ENCODE measurements at regions not wholly inside any gene's neighbourhood (a gene's known extent, or its start where the extent isn't known, plus 50 kb on each side); places are given as distances from the start of the nearest gene placed in this dataset.

DNA sequence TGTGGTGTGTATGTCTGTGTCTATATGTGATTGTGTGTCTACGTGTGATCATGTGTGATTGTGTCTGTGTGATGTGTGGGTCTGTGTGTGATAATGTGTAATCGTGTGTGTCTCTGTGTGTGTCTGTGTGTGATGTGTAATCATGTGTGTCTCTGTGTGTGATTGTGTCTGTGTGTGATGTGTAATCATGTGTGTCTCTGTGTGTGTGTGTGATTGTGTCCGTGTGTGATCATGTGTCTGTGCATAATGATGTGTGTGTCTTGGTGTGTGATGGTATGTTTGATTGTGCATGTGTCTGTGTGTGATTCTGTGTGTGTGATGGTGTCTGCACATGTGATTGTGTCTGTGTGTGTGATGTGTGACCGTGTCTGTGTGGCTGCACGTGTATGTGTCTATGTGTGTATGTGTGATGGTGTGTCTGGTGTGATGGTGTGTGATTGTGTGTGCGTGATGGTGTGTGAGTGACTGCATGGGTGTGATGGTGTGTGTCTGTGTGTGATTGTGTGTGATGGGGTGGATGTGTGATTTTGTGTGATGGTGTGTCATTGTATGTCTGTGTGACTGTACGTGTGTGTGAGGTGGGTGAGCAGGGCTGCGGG, 78.9 kb downstream of the RTP5 start:
- ChIA-PET CTCF (ENCODE audit: partially characterized antibody) (interaction anchor here (0.7 kb wide), 1 partner anchor 9 kb away, joined by 3 read pairs; no protein-coding TSS in a partner anchor), POLR2A (ENCODE audit: partially characterized antibody) (no interaction called here)
- no peak for TF ChIP-seq HDAC6 (IDR thresholded peaks at IDR 0.05; ENCODE audit: low read depth, low read length)
- no peak for TF ChIP-seq RXRA (IDR thresholded peaks at IDR 0.05; ENCODE audit: insufficient read depth, low read depth, low read length)
- no peak for TF ChIP-seq FOSL1 (IDR thresholded peaks at IDR 0.05; ENCODE audit: insufficient read depth, low read depth, low read length)
- no peak for TF ChIP-seq SP4 (IDR thresholded peaks at IDR 0.05; ENCODE audit: low read length)

More for the DNA sequence above, 78.9 kb downstream of the RTP5 start:
- H3K14ac ChIP-seq (ENCODE audit: insufficient read length) = no peak overlapping the region
- H3K4me3 ChIP-seq (ENCODE audit: extremely low read depth in 1 of 4, insufficient read depth in 2 of 4, low read depth in 3 of 4, low read length in 4 of 4) = no peak overlapping the region
- H4K5ac ChIP-seq (ENCODE audit: insufficient read length, low read depth, low read length) = no peak overlapping the region
- H2BK12ac ChIP-seq (ENCODE audit: low read depth, low read length) = peak overlapping the region; percentile 53; the same call in 1 of the 2 replicates
- no peak overlapping the region for H2AFZ ChIP-seq (ENCODE audit: low read length)
- H3K4me2 ChIP-seq (ENCODE audit: insufficient read depth in 1 of 2, low read depth in 2 of 2, low read length in 2 of 2) = no peak overlapping the region
- H3K79me1 ChIP-seq (ENCODE audit: low read depth, low read length) = no peaks in the 10 kb centered on the region
- DNase-seq (ENCODE audit: low read depth in 1 of 2, low spot score in 2 of 2) (no peak), FAIRE-seq (no peak)
- peak overlapping the region; percentile 91 for H4K91ac ChIP-seq (replicated peaks; ENCODE audit: insufficient read length, low read length)
- no peak overlapping the region for H4K8ac ChIP-seq (ENCODE audit: extremely low read depth, insufficient read depth, low read length)
- H2BK120ac ChIP-seq (replicated peaks; ENCODE audit: low read depth, low read length) = no peak overlapping the region
- H2AK5ac ChIP-seq (ENCODE audit: low read depth, low read length) = peak overlapping the region; percentile 95; the same call in 1 of the 2 replicates
- no peak overlapping the region for H3K18ac ChIP-seq (ENCODE audit: extremely low read depth, low read length)
- H3K4ac ChIP-seq (replicated peaks; ENCODE audit: insufficient read length, low read depth, low read length) = peak overlapping the region; percentile 78
- H2BK15ac ChIP-seq (ENCODE audit: low read length) = 0 out of 2 replicates have a peak overlapping the region, but pooled peaks have one; percentile 25
- peak overlapping the region; percentile 0; the same call in 1 of the 2 replicates for H2BK5ac ChIP-seq (ENCODE audit: low read depth, low read length)
- peaks cover 0 to 19% (median 8%) of the 10 kb centered on the region in 4 experiments; a peak in 5 of 7 replicates for H3K27me3 ChIP-seq (replicated peaks in 1 of 4; ENCODE audit: control insufficient read depth in 3 of 4, extremely low read depth in 1 of 4, insufficient read depth in 3 of 4, low read length in 3 of 4)
- WGBS, 2 experiments (ENCODE audit: extremely low coverage in 1 of 2, insufficient coverage in 1 of 2, insufficient read length in 1 of 2, insufficient replicate concordance in 2 of 2, low coverage in 1 of 2, low lambda C conversion rate in 2 of 2, missing lambda C conversion rate in 1 of 2) = 73% methylated on average over 8 of the region's 8 CpGs; no CpG with 5 or more reads in 1 of the 2 experiments
- peaks cover 10% of the 10 kb centered on the region; the same call in 1 of the 2 replicates for H3K23me2 ChIP-seq (ENCODE audit: low read depth, low read length)
- no peak overlapping the region; a peak in 1 of 7 replicates for H3K9ac ChIP-seq (replicated peaks in 1 of 4; ENCODE audit: extremely low read depth in 1 of 4, low read depth in 3 of 4, low read length in 3 of 4)
- H3K56ac ChIP-seq (replicated peaks; ENCODE audit: insufficient read length, low read depth, low read length) = no peak overlapping the region
- no peaks in the 10 kb centered on the region for H3K36me3 ChIP-seq (ENCODE audit: control insufficient read depth in 2 of 4, insufficient read depth in 4 of 4, low read length in 3 of 4)
- no peak overlapping the region for H3K23ac ChIP-seq (ENCODE audit: insufficient read length)
- no peak overlapping the region for H2BK20ac ChIP-seq (ENCODE audit: low read length)
- H3K9me3 ChIP-seq (ENCODE audit: insufficient read depth in 2 of 2, low read depth in 1 of 2, low read length in 1 of 2) = no peaks in the 10 kb centered on the region; a peak in 1 of 4 replicates
- no peaks in the 10 kb centered on the region; a peak in 1 of 4 replicates for H3K79me2 ChIP-seq (ENCODE audit: control insufficient read depth in 1 of 2, insufficient read depth in 2 of 2, low read length in 2 of 2)
- H4K20me1 ChIP-seq (replicated peaks in 1 of 2; ENCODE audit: control insufficient read depth in 1 of 2, insufficient read depth in 2 of 2, low read length in 2 of 2) = peaks cover 2 to 23% of the 10 kb centered on the region in 2 experiments
- no peak overlapping the region for H3K27ac ChIP-seq (ENCODE audit: low read depth, low read length)
- peaks cover 0 to 14% (median 3%) of the 10 kb centered on the region in 4 experiments; a peak in 3 of 7 replicates for H3K4me1 ChIP-seq (replicated peaks in 1 of 4; ENCODE audit: control insufficient read depth in 3 of 4, insufficient read depth in 4 of 4, low read length in 3 of 4)

All from H1 (cell line).